ENCODE measurements at regions not wholly inside any gene's neighbourhood (a gene's known extent, or its start where the extent isn't known, plus 50 kb on each side); places are given as distances from the start of the nearest gene placed in this dataset.

DNA sequence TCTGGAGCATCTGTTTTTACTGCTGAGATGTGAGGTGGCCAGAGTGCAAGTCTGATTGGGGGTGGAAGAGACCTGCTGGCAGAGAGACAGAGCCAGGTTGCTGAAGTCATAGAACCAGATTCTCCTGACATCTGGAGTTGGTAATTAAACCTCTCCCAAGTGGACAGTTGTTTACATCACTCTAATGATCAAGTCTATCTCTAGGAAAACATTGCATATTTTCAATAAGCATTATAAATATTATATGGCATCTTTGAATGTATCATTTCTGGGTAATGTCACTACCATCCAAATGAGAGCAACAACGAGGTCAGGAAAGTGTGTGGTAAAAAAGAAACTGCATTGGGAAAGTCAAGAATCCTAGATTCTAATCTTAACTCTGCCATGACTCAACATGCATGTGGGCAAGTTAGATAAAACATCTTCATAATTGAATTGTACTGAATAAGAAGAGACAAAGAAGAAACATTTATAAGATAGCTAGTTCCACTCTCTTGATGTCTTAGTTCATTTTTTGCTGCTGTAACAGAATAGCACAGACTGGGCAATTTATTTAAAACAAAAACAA lies 351.2 kb upstream of the API5 start:
- Histone ChIP-seq H3K27ac (replicated peaks) (no peak overlapping the region), H3K27me3 (ENCODE audit: insufficient read depth, poor library complexity, severe bottlenecking) (no peaks in the 10 kb centered on the region), H3K4me3 (replicated peaks; ENCODE audit: insufficient read depth, low read length) (no peak overlapping the region)
- TF ChIP-seq, protein P1, sequence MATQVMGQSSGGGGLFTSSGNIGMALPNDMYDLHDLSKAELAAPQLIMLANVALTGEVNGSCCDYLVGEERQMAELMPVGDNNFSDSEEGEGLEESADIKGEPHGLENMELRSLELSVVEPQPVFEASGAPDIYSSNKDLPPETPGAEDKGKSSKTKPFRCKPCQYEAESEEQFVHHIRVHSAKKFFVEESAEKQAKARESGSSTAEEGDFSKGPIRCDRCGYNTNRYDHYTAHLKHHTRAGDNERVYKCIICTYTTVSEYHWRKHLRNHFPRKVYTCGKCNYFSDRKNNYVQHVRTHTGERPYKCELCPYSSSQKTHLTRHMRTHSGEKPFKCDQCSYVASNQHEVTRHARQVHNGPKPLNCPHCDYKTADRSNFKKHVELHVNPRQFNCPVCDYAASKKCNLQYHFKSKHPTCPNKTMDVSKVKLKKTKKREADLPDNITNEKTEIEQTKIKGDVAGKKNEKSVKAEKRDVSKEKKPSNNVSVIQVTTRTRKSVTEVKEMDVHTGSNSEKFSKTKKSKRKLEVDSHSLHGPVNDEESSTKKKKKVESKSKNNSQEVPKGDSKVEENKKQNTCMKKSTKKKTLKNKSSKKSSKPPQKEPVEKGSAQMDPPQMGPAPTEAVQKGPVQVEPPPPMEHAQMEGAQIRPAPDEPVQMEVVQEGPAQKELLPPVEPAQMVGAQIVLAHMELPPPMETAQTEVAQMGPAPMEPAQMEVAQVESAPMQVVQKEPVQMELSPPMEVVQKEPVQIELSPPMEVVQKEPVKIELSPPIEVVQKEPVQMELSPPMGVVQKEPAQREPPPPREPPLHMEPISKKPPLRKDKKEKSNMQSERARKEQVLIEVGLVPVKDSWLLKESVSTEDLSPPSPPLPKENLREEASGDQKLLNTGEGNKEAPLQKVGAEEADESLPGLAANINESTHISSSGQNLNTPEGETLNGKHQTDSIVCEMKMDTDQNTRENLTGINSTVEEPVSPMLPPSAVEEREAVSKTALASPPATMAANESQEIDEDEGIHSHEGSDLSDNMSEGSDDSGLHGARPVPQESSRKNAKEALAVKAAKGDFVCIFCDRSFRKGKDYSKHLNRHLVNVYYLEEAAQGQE (IDR thresholded peaks at IDR 0.05; ENCODE audit: insufficient replicate concordance, low read depth): no peak
- TF ChIP-seq GABPA (IDR thresholded peaks at IDR 0.05; ENCODE audit: low read depth): no peak
- no peak for TF ChIP-seq POLR2AphosphoS5 (IDR thresholded peaks at IDR 0.05; ENCODE audit: low read depth)
- TF ChIP-seq, protein P2, sequence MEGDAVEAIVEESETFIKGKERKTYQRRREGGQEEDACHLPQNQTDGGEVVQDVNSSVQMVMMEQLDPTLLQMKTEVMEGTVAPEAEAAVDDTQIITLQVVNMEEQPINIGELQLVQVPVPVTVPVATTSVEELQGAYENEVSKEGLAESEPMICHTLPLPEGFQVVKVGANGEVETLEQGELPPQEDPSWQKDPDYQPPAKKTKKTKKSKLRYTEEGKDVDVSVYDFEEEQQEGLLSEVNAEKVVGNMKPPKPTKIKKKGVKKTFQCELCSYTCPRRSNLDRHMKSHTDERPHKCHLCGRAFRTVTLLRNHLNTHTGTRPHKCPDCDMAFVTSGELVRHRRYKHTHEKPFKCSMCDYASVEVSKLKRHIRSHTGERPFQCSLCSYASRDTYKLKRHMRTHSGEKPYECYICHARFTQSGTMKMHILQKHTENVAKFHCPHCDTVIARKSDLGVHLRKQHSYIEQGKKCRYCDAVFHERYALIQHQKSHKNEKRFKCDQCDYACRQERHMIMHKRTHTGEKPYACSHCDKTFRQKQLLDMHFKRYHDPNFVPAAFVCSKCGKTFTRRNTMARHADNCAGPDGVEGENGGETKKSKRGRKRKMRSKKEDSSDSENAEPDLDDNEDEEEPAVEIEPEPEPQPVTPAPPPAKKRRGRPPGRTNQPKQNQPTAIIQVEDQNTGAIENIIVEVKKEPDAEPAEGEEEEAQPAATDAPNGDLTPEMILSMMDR (IDR thresholded peaks at IDR 0.05; ENCODE audit: insufficient read depth, low read length): no peak
- TF ChIP-seq SPI1 (IDR thresholded peaks at IDR 0.05; ENCODE audit: borderline replicate concordance, low read depth): no peak
- no peak for DNase-seq (ENCODE audit: low read depth in 1 of 2, low spot score in 1 of 2)

DNA sequence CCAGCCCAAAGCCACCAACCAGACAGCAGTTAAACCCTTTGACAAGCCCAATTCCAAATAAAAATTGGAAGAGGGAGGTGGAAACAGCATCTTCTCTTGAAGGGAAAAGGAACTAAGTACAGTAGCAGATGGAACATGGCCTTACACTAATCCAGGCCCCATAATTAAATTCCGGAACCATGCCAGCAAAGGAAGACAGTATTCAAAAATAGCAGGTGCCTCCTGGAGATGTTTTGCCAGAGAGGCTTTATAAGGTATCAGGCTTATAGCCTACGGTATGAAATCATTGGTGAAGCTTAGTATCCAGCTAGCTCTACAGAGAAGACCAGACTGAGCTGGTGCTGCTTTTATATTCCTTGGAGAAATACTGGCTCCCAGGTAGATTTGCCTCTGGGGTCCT lies 344.1 kb upstream of the API5 start:
- TF ChIP-seq POLR2AphosphoS5 (IDR thresholded peaks at IDR 0.05; ENCODE audit: low read depth): no peak
- no peak for TF ChIP-seq SPI1 (IDR thresholded peaks at IDR 0.05; ENCODE audit: borderline replicate concordance, low read depth)
- no peak for TF ChIP-seq GABPA (IDR thresholded peaks at IDR 0.05; ENCODE audit: low read depth)
- TF ChIP-seq, protein P2 (IDR thresholded peaks at IDR 0.05; ENCODE audit: insufficient read depth, low read length): no peak
- TF ChIP-seq, protein P1 (IDR thresholded peaks at IDR 0.05; ENCODE audit: insufficient replicate concordance, low read depth): no peak
- Histone ChIP-seq H3K27me3 (ENCODE audit: insufficient read depth, poor library complexity, severe bottlenecking) (no peaks in the 10 kb centered on the region), H3K4me3 (replicated peaks; ENCODE audit: insufficient read depth, low read length) (no peak overlapping the region), H3K27ac (replicated peaks) (no peak overlapping the region)
- no peak for DNase-seq (ENCODE audit: low read depth in 1 of 2, low spot score in 1 of 2)

DNA sequence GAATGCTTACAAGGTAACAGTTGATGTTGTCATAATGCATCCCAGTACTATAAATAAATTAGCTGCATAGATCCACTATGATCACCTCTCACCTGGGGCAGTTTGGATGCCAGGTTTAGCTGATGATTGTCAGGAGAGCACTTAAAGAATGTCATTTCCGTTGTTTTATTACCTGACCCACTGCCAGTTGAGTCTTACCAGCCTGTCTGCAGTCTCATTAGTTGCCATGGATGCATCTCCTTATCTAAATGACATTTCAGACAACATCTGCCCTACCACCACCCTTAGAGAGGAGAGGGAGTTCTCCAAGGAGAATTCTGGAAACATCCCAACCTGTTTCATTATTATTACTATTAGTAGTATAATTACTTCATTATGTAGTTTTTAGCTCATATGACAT lies 339.1 kb upstream of the API5 start:
- TF ChIP-seq, protein P2 (IDR thresholded peaks at IDR 0.05; ENCODE audit: insufficient read depth, low read length): no peak
- TF ChIP-seq SPI1 (IDR thresholded peaks at IDR 0.05; ENCODE audit: borderline replicate concordance, low read depth): no peak
- TF ChIP-seq POLR2AphosphoS5 (IDR thresholded peaks at IDR 0.05; ENCODE audit: low read depth): no peak
- TF ChIP-seq GABPA (IDR thresholded peaks at IDR 0.05; ENCODE audit: low read depth): no peak
- TF ChIP-seq, protein P1 (IDR thresholded peaks at IDR 0.05; ENCODE audit: insufficient replicate concordance, low read depth): no peak
- no peak overlapping the region for H3K27ac ChIP-seq (replicated peaks)
- DNase-seq (ENCODE audit: low read depth in 1 of 2, low spot score in 1 of 2): no peak
- H3K27me3 ChIP-seq (ENCODE audit: insufficient read depth, poor library complexity, severe bottlenecking): no peaks in the 10 kb centered on the region
- H3K4me3 ChIP-seq (replicated peaks; ENCODE audit: insufficient read depth, low read length): no peak overlapping the region
